ENCODE measurements at regions not wholly inside any gene's neighbourhood (a gene's known extent, or its start where the extent isn't known, plus 50 kb on each side); places are given as distances from the start of the nearest gene placed in this dataset.
"Not testable (repeated sequence)": the region's sequence is repeated elsewhere in the genome, so short reads cannot be mapped to it uniquely, and the experiment has no call there.

- no peak for DNase-seq
Measured at GRCh38 chr1:115531631-115532264, 110.0 kb upstream of the VANGL1 start.

- no peak for DNase-seq
Measured at GRCh38 chr1:115530407-115530806, 111.4 kb upstream of the VANGL1 start.

- DNase-seq = no peak
Measured at GRCh38 chr1:115529216-115529897, 112.4 kb upstream of the VANGL1 start.

- DNase-seq = not testable (repeated sequence)
Measured at GRCh38 chr1:115528336-115528735, 113.4 kb upstream of the VANGL1 start.

- DNase-seq = no peak
Measured at GRCh38 chr1:115527746-115528145, 114.0 kb upstream of the VANGL1 start.

GRCh38 chr1:115526900-115527299, 114.9 kb upstream of the VANGL1 start:
- no peak for DNase-seq

GRCh38 chr1:115524236-115524635, 117.5 kb upstream of the VANGL1 start:
- no peak for DNase-seq

- DNase-seq = no peak
Measured at GRCh38 chr1:115522386-115522785, 119.4 kb upstream of the VANGL1 start.

- no peak for DNase-seq
Measured at GRCh38 chr1:115515270-115515669, 126.5 kb upstream of the VANGL1 start.

- not testable (repeated sequence) for DNase-seq
Measured at GRCh38 chr1:115510226-115510625, 131.5 kb upstream of the VANGL1 start.

- no peak for DNase-seq
Measured at GRCh38 chr1:115507901-115508300, 133.9 kb upstream of the VANGL1 start.

GRCh38 chr1:115506924-115507589, 134.7 kb upstream of the VANGL1 start:
- no peak for DNase-seq

GRCh38 chr1:115506518-115506917, 135.3 kb upstream of the VANGL1 start:
- DNase-seq = no peak

GRCh38 chr1:115505148-115505571, 136.6 kb upstream of the VANGL1 start:
- DNase-seq = no peak

- DNase-seq = not testable (repeated sequence)
Measured at GRCh38 chr1:115502183-115502582, 139.6 kb upstream of the VANGL1 start.

GRCh38 chr1:115501476-115501875, 140.3 kb upstream of the VANGL1 start:
- no peak for DNase-seq

- no peak for DNase-seq
Measured at GRCh38 chr1:115499253-115499652, 142.5 kb upstream of the VANGL1 start.

GRCh38 chr1:115496904-115497527, 144.8 kb upstream of the VANGL1 start:
- DNase-seq = no peak

- DNase-seq = no peak
Measured at GRCh38 chr1:115495625-115496024, 146.1 kb upstream of the VANGL1 start.

- no peak for DNase-seq
Measured at GRCh38 chr1:115495111-115495510, 146.7 kb upstream of the VANGL1 start.

GRCh38 chr1:115493834-115494233, 147.9 kb upstream of the VANGL1 start:
- DNase-seq = no peak

GRCh38 chr1:115492880-115493279, 148.9 kb upstream of the VANGL1 start:
- DNase-seq = no peak

GRCh38 chr1:115492019-115492595, 149.7 kb upstream of the VANGL1 start:
- no peak for DNase-seq

All from 8988T (cell line).